ENCODE measurements at regions not wholly inside any gene's neighbourhood (a gene's known extent, or its start where the extent isn't known, plus 50 kb on each side); places are given as distances from the start of the nearest gene placed in this dataset.
A peak's percentile ranks its signal among the peaks of the same experiment; 100 is the strongest.

GRCh38 chr6:155980014-155980767 lies 524.6 kb upstream of the NOX3 start:
- no peak overlapping the region for H3K4me3 Mint-ChIP-seq
- DNase-seq (ENCODE audit: low spot score) (no peak), ATAC-seq (no peak)
- H3K27ac Mint-ChIP-seq: no peak overlapping the region
- H3K4me1 Mint-ChIP-seq (ENCODE audit: low read depth in 2 of 2): no peaks in the 10 kb centered on the region
- H3K36me3 Mint-ChIP-seq: no peaks in the 10 kb centered on the region
- no peaks in the 10 kb centered on the region for H3K9me3 Mint-ChIP-seq
- H3K27me3 Mint-ChIP-seq: no peaks in the 10 kb centered on the region

GRCh38 chr6:155975506-155975905 lies 519.9 kb upstream of the NOX3 start:
- Mint-ChIP-seq H3K36me3 (no peaks in the 10 kb centered on the region), H3K4me3 (no peak overlapping the region), H3K4me1 (ENCODE audit: low read depth in 2 of 2) (peaks cover 7 to 15% of the 10 kb centered on the region in 2 donors), H3K9me3 (no peaks in the 10 kb centered on the region), H3K27me3 (no peaks in the 10 kb centered on the region), H3K27ac (no peak overlapping the region)
- ATAC-seq (no peak), DNase-seq (ENCODE audit: low spot score) (no peak)

GRCh38 chr6:155974811-155975323 lies 519.2 kb upstream of the NOX3 start:
- ATAC-seq (no peak), DNase-seq (ENCODE audit: low spot score) (no peak)
- H3K4me3 Mint-ChIP-seq: no peak overlapping the region
- no peak overlapping the region for H3K27ac Mint-ChIP-seq
- H3K9me3 Mint-ChIP-seq: no peaks in the 10 kb centered on the region
- peaks cover 7 to 15% of the 10 kb centered on the region in 2 donors for H3K4me1 Mint-ChIP-seq (ENCODE audit: low read depth in 2 of 2)
- no peaks in the 10 kb centered on the region for H3K27me3 Mint-ChIP-seq
- no peaks in the 10 kb centered on the region for H3K36me3 Mint-ChIP-seq

- H3K4me3 Mint-ChIP-seq: no peak overlapping the region
- peaks cover 7 to 15% of the 10 kb centered on the region in 2 donors for H3K4me1 Mint-ChIP-seq (ENCODE audit: low read depth in 2 of 2)
- H3K27ac Mint-ChIP-seq: no peak overlapping the region
- H3K27me3 Mint-ChIP-seq: no peaks in the 10 kb centered on the region
- H3K9me3 Mint-ChIP-seq: no peaks in the 10 kb centered on the region
- no peak for ATAC-seq
- no peak for DNase-seq (ENCODE audit: low spot score)
- H3K36me3 Mint-ChIP-seq: no peaks in the 10 kb centered on the region
Measured at GRCh38 chr6:155974359-155974758, 518.7 kb upstream of the NOX3 start.

- H3K9me3 Mint-ChIP-seq: no peaks in the 10 kb centered on the region
- no peaks in the 10 kb centered on the region for H3K27me3 Mint-ChIP-seq
- ATAC-seq (no peak), DNase-seq (ENCODE audit: low spot score) (no peak)
- no peak overlapping the region for H3K4me3 Mint-ChIP-seq
- H3K36me3 Mint-ChIP-seq: no peaks in the 10 kb centered on the region
- H3K4me1 Mint-ChIP-seq (ENCODE audit: low read depth in 2 of 2): peaks cover 7 to 15% of the 10 kb centered on the region in 2 donors
- no peak overlapping the region for H3K27ac Mint-ChIP-seq
Measured at GRCh38 chr6:155970876-155971708, 515.5 kb upstream of the NOX3 start.

GRCh38 chr6:155970472-155970871 lies 514.8 kb upstream of the NOX3 start:
- H3K4me3 Mint-ChIP-seq: no peak overlapping the region
- ATAC-seq: no peak
- H3K9me3 Mint-ChIP-seq: no peaks in the 10 kb centered on the region
- no peaks in the 10 kb centered on the region for H3K36me3 Mint-ChIP-seq
- peaks cover 7 to 15% of the 10 kb centered on the region in 2 donors for H3K4me1 Mint-ChIP-seq (ENCODE audit: low read depth in 2 of 2)
- DNase-seq (ENCODE audit: low spot score): no peak
- no peaks in the 10 kb centered on the region for H3K27me3 Mint-ChIP-seq
- no peak overlapping the region for H3K27ac Mint-ChIP-seq

GRCh38 chr6:155968921-155969320 lies 513.3 kb upstream of the NOX3 start:
- Mint-ChIP-seq H3K27me3 (no peaks in the 10 kb centered on the region), H3K27ac (no peak overlapping the region), H3K9me3 (no peaks in the 10 kb centered on the region), H3K4me3 (no peak overlapping the region), H3K36me3 (no peaks in the 10 kb centered on the region), H3K4me1 (ENCODE audit: low read depth in 2 of 2) (peaks cover 7 to 14% of the 10 kb centered on the region in 2 donors)
- no peak for DNase-seq (ENCODE audit: low spot score)
- no peak for ATAC-seq

- H3K27ac Mint-ChIP-seq: no peak overlapping the region
- ATAC-seq: no peak
- no peaks in the 10 kb centered on the region for H3K4me1 Mint-ChIP-seq (ENCODE audit: low read depth in 2 of 2)
Measured at GRCh38 chr6:155967322-155967721, 511.7 kb upstream of the NOX3 start.

GRCh38 chr6:155964544-155964943 lies 508.9 kb upstream of the NOX3 start:
- no peaks in the 10 kb centered on the region for H3K9me3 Mint-ChIP-seq
- H3K4me1 Mint-ChIP-seq (ENCODE audit: low read depth in 2 of 2): no peaks in the 10 kb centered on the region
- no peak overlapping the region for H3K27ac Mint-ChIP-seq
- H3K36me3 Mint-ChIP-seq: no peaks in the 10 kb centered on the region
- DNase-seq (ENCODE audit: low spot score) (no peak), ATAC-seq (no peak)
- no peak overlapping the region for H3K4me3 Mint-ChIP-seq
- H3K27me3 Mint-ChIP-seq: no peaks in the 10 kb centered on the region

More at GRCh38 chr6:155967322-155967721, 511.7 kb upstream of the NOX3 start:
- H3K9me3 Mint-ChIP-seq: no peaks in the 10 kb centered on the region
- H3K27me3 Mint-ChIP-seq: no peaks in the 10 kb centered on the region
- H3K4me3 Mint-ChIP-seq: no peak overlapping the region
- no peak for DNase-seq (ENCODE audit: low spot score)
- no peaks in the 10 kb centered on the region for H3K36me3 Mint-ChIP-seq

- Mint-ChIP-seq H3K4me1 (ENCODE audit: low read depth in 2 of 2) (no peaks in the 10 kb centered on the region), H3K36me3 (no peaks in the 10 kb centered on the region), H3K9me3 (no peaks in the 10 kb centered on the region), H3K27ac (no peak overlapping the region), H3K4me3 (no peak overlapping the region), H3K27me3 (no peaks in the 10 kb centered on the region)
- no peak for DNase-seq (ENCODE audit: low spot score)
- ATAC-seq: no peak
Measured at GRCh38 chr6:155962276-155962675, 506.6 kb upstream of the NOX3 start.

- H3K27ac Mint-ChIP-seq: no peak overlapping the region
- no peaks in the 10 kb centered on the region for H3K9me3 Mint-ChIP-seq
Measured at GRCh38 chr6:155959898-155960495, 504.4 kb upstream of the NOX3 start.

GRCh38 chr6:155958550-155958949 lies 502.9 kb upstream of the NOX3 start:
- Mint-ChIP-seq H3K4me3 (no peak overlapping the region), H3K27ac (no peak overlapping the region), H3K9me3 (no peaks in the 10 kb centered on the region), H3K27me3 (no peaks in the 10 kb centered on the region), H3K4me1 (ENCODE audit: low read depth in 2 of 2) (no peaks in the 10 kb centered on the region), H3K36me3 (no peaks in the 10 kb centered on the region)
- DNase-seq (ENCODE audit: low spot score): no peak
- peak in 1 of 2 donors; percentile 20 for ATAC-seq

More at GRCh38 chr6:155959898-155960495, 504.4 kb upstream of the NOX3 start:
- DNase-seq (ENCODE audit: low spot score) (no peak), ATAC-seq (no peak)
- Mint-ChIP-seq H3K4me1 (ENCODE audit: low read depth in 2 of 2) (no peaks in the 10 kb centered on the region), H3K27me3 (no peaks in the 10 kb centered on the region), H3K4me3 (no peak overlapping the region), H3K36me3 (no peaks in the 10 kb centered on the region)

- Mint-ChIP-seq H3K36me3 (no peaks in the 10 kb centered on the region), H3K27me3 (peaks cover 0 to 4% of the 10 kb centered on the region in 2 donors), H3K4me3 (no peak overlapping the region), H3K4me1 (ENCODE audit: low read depth in 2 of 2) (no peaks in the 10 kb centered on the region), H3K27ac (no peak overlapping the region), H3K9me3 (peaks cover 6% of the 10 kb centered on the region)
- no peak for ATAC-seq
- DNase-seq (ENCODE audit: low spot score): no peak
Measured at GRCh38 chr6:155955038-155955437, 499.4 kb upstream of the NOX3 start.

- DNase-seq (ENCODE audit: low spot score) (no peak), ATAC-seq (no peak)
- H3K9me3 Mint-ChIP-seq: peaks cover 6% of the 10 kb centered on the region
- H3K27ac Mint-ChIP-seq: no peak overlapping the region
- no peak overlapping the region for H3K4me3 Mint-ChIP-seq
- no peaks in the 10 kb centered on the region for H3K36me3 Mint-ChIP-seq
- peaks cover 0 to 4% of the 10 kb centered on the region in 2 donors for H3K27me3 Mint-ChIP-seq
- H3K4me1 Mint-ChIP-seq (ENCODE audit: low read depth in 2 of 2): no peaks in the 10 kb centered on the region
Measured at GRCh38 chr6:155954149-155954548, 498.5 kb upstream of the NOX3 start.

Measured in natural killer cell treated with Interleukin-12 subunit alpha and Interleukin-12 subunit beta and Interleukin-15 and Interleukin-18, amount 100 ng/mL, for 72 hours (primary cell).